Mesendoderm (in vitro differentiated cells): ENCODE measurements at regions not wholly inside any gene's neighbourhood (a gene's known extent, or its start where the extent isn't known, plus 50 kb on each side); places are given as distances from the start of the nearest gene placed in this dataset.
"Not testable (repeated sequence)": the region's sequence is repeated elsewhere in the genome, so short reads cannot be mapped to it uniquely, and the experiment has no call there.

Experiments used
- DNase-seq: peaks from one replicate; pipeline ENCODE4 v3.0.0; 2013
- H2AK5ac ChIP-seq: 2 replicates; pipeline ENCODE4 v1.6.1; 2013; ENCODE audit warnings: low read length, inconsistent platforms
- H2BK120ac ChIP-seq: 2 replicates; pipeline ENCODE4 v1.6.1; 2013; ENCODE audit warnings: low read depth, mild to moderate bottlenecking, low read length, moderate library complexity, mixed read lengths
- H2BK15ac ChIP-seq: replicated peaks from 2 replicates; pipeline ENCODE4 v1.6.1; 2013; ENCODE audit warnings: low read depth, mild to moderate bottlenecking, moderate library complexity
- H2BK5ac ChIP-seq: 2 replicates; pipeline ENCODE4 v1.6.1; 2013; ENCODE audit warnings: low read length, inconsistent platforms
- H3K18ac ChIP-seq: 2 replicates; pipeline ENCODE4 v1.6.1; 2013; ENCODE audit warnings: mild to moderate bottlenecking, low read length, mixed read lengths
- H3K23ac ChIP-seq: one replicate; pipeline ENCODE4 v1.6.1; 2013; ENCODE audit warnings: low read length
- H3K27ac ChIP-seq: 2 replicates; pipeline ENCODE4 v1.5.1; 2013; ENCODE audit warnings: low read depth, mild to moderate bottlenecking, inconsistent platforms, low read length, moderate library complexity
- H3K27me3 ChIP-seq: 2 replicates; pipeline ENCODE4 v1.6.1; 2013; ENCODE audit warnings: low read length, control low read depth, mild to moderate bottlenecking, inconsistent platforms; ENCODE audit not compliant: insufficient read depth, poor library complexity
- H3K36me3 ChIP-seq: 2 replicates; pipeline ENCODE4 v1.6.1; 2013; ENCODE audit warnings: low read length, inconsistent platforms; ENCODE audit not compliant: control insufficient read depth, insufficient read depth
- H3K4ac ChIP-seq: one replicate; pipeline ENCODE4 v1.6.1; 2013; ENCODE audit warnings: low read depth, mild to moderate bottlenecking, low read length, moderate library complexity
- H3K4me1 ChIP-seq: 2 replicates; pipeline ENCODE4 v1.6.1; 2013; ENCODE audit warnings: low read depth, low read length, inconsistent platforms; ENCODE audit not compliant: control insufficient read depth
- H3K4me2 ChIP-seq: 2 replicates; pipeline ENCODE4 v1.6.1; 2013; ENCODE audit warnings: low read length
- H3K4me3 ChIP-seq: 2 replicates; pipeline ENCODE4 v1.5.1; 2013; ENCODE audit warnings: mild to moderate bottlenecking, low read length
- H3K56ac ChIP-seq: one replicate; pipeline ENCODE4 v1.6.1; 2013; ENCODE audit warnings: low read length
- H3K79me1 ChIP-seq: 2 replicates; pipeline ENCODE4 v1.6.1; 2013; ENCODE audit warnings: low read length, inconsistent platforms
- H3K79me2 ChIP-seq: 2 replicates; pipeline ENCODE4 v1.6.1; 2013; ENCODE audit warnings: mild to moderate bottlenecking, low read length; ENCODE audit not compliant: control insufficient read depth, insufficient read depth
- H3K9ac ChIP-seq: 2 replicates; pipeline ENCODE4 v1.6.1; 2013; ENCODE audit warnings: low read length, inconsistent platforms
- H4K5ac ChIP-seq: one replicate; pipeline ENCODE4 v1.6.1; 2013; ENCODE audit warnings: low read length
- H4K8ac ChIP-seq: one replicate; pipeline ENCODE4 v1.6.1; 2013; ENCODE audit warnings: low read depth, mild to moderate bottlenecking, control low read depth, low read length, moderate library complexity
- WGBS: extraction: QIAGEN DNeasy Blood & Tissue Kit; methylation state at CpG from one replicate; pipeline ENCODE4 v1.1.7; 2013; ENCODE audit warnings: low lambda C conversion rate, missing lambda C conversion rate; ENCODE audit not compliant: insufficient coverage; ENCODE audit errors: extremely low coverage; 5-methylcytosine and 5-hydroxymethylcytosine counted together

- H3K79me1 ChIP-seq, H3K4me3 ChIP-seq, DNase-seq, H2BK120ac ChIP-seq, H3K36me3 ChIP-seq, H3K23ac ChIP-seq, H3K4me1 ChIP-seq, H4K8ac ChIP-seq, H2BK15ac ChIP-seq, H3K79me2 ChIP-seq, H4K5ac ChIP-seq, H2BK5ac ChIP-seq, H3K4ac ChIP-seq, H3K9ac ChIP-seq, H3K27me3 ChIP-seq, H3K27ac ChIP-seq, H3K18ac ChIP-seq, H2AK5ac ChIP-seq, H3K4me2 ChIP-seq, H3K56ac ChIP-seq: not testable (repeated sequence)
- no CpG with 5 or more reads among the region's 19 CpGs for WGBS
Observed at GRCh38 chr6:109881069-109881468, 97.0 kb upstream of the GPR6 start.

- H3K4me1 ChIP-seq, H3K18ac ChIP-seq, H3K36me3 ChIP-seq, H2AK5ac ChIP-seq, H3K4me2 ChIP-seq, H2BK15ac ChIP-seq, H3K4me3 ChIP-seq, H3K79me1 ChIP-seq, H3K79me2 ChIP-seq, H3K4ac ChIP-seq, H2BK5ac ChIP-seq, H4K5ac ChIP-seq, H3K27ac ChIP-seq, DNase-seq, H4K8ac ChIP-seq, H3K9ac ChIP-seq, H3K23ac ChIP-seq, H3K56ac ChIP-seq, H3K27me3 ChIP-seq, H2BK120ac ChIP-seq: not testable (repeated sequence)
- no CpG with 5 or more reads among the region's 1 CpG for WGBS
Observed at GRCh38 chr6:109881953-109882490, 96.1 kb upstream of the GPR6 start.

GRCh38 chr6:109891924-109892323, 86.2 kb upstream of the GPR6 start:
- H3K9ac ChIP-seq = no peak overlapping the region
- H3K4me3 ChIP-seq = no peak overlapping the region
- H3K27me3 ChIP-seq = no peaks in the 10 kb centered on the region
- H4K5ac ChIP-seq = no peak overlapping the region
- no peak overlapping the region for H3K27ac ChIP-seq
- H3K18ac ChIP-seq = no peak overlapping the region
- H3K4ac ChIP-seq = no peak overlapping the region
- peak overlapping the region; percentile 36 for H3K56ac ChIP-seq
- H4K8ac ChIP-seq = no peak overlapping the region
- H3K79me2 ChIP-seq = no peaks in the 10 kb centered on the region
- H2BK120ac ChIP-seq = no peak overlapping the region
- H3K79me1 ChIP-seq = no peaks in the 10 kb centered on the region
- H3K4me1 ChIP-seq = peaks cover 5% of the 10 kb centered on the region
- WGBS = no CpG with 5 or more reads among the region's 5 CpGs
- DNase-seq = no peak
- peak overlapping the region; percentile 16 for H2AK5ac ChIP-seq
- no peak overlapping the region for H2BK15ac ChIP-seq
- no peak overlapping the region for H3K4me2 ChIP-seq
- H3K36me3 ChIP-seq = no peaks in the 10 kb centered on the region
- H3K23ac ChIP-seq = no peak overlapping the region
- no peak overlapping the region for H2BK5ac ChIP-seq

- no peak overlapping the region for H3K18ac ChIP-seq
- H2AK5ac ChIP-seq = peak overlapping the region; percentile 16
- H3K56ac ChIP-seq = peak overlapping the region; percentile 36
- H3K79me1 ChIP-seq = no peaks in the 10 kb centered on the region
- no peak overlapping the region for H3K23ac ChIP-seq
- H2BK5ac ChIP-seq = peak overlapping the region; percentile 11
- no peak overlapping the region for H4K8ac ChIP-seq
- H3K4me1 ChIP-seq = peaks cover 5% of the 10 kb centered on the region
- no peaks in the 10 kb centered on the region for H3K79me2 ChIP-seq
- WGBS = no CpG with 5 or more reads among the region's 11 CpGs
- H3K4me2 ChIP-seq = no peak overlapping the region
- H3K27ac ChIP-seq = no peak overlapping the region
- no peak overlapping the region for H2BK15ac ChIP-seq
- H3K4me3 ChIP-seq = no peak overlapping the region
- no peak overlapping the region for H3K4ac ChIP-seq
- H3K27me3 ChIP-seq = no peaks in the 10 kb centered on the region
- no peak overlapping the region for H2BK120ac ChIP-seq
- no peaks in the 10 kb centered on the region for H3K36me3 ChIP-seq
- peak; percentile 78 for DNase-seq
- H3K9ac ChIP-seq = no peak overlapping the region
- no peak overlapping the region for H4K5ac ChIP-seq
Observed at GRCh38 chr6:109892451-109893435, 85.4 kb upstream of the GPR6 start.

- Histone ChIP-seq H2BK15ac (no peak overlapping the region), H2BK5ac (no peak overlapping the region), H2BK120ac (no peak overlapping the region), H4K5ac (no peak overlapping the region), H3K4me3 (peak overlapping the region; percentile 7), H3K27me3 (no peaks in the 10 kb centered on the region), H3K4ac (no peak overlapping the region), H3K79me2 (no peaks in the 10 kb centered on the region), H3K36me3 (no peaks in the 10 kb centered on the region), H3K9ac (no peak overlapping the region), H4K8ac (no peak overlapping the region), H3K56ac (no peak overlapping the region), H3K4me1 (peaks cover 5% of the 10 kb centered on the region), H3K18ac (no peak overlapping the region), H3K79me1 (no peaks in the 10 kb centered on the region), H3K27ac (no peak overlapping the region), H2AK5ac (peak overlapping the region; percentile 37), H3K23ac (no peak overlapping the region), H3K4me2 (no peak overlapping the region)
- WGBS = no CpG with 5 or more reads among the region's 4 CpGs
- DNase-seq = no peak
Observed at GRCh38 chr6:109893606-109894005, 84.5 kb upstream of the GPR6 start.
